ENCODE measurements at regions not wholly inside any gene's neighbourhood (a gene's known extent, or its start where the extent isn't known, plus 50 kb on each side); places are given as distances from the start of the nearest gene placed in this dataset.

- DNase-seq (ENCODE audit: low spot score in 2 of 2) = no peak
These were observed 128.3 kb upstream of the PDE10A start for GRCh38 chr6:165791306-165791705.

GRCh38 chr6:165782812-165783211, 119.8 kb upstream of the PDE10A start:
- DNase-seq (ENCODE audit: low spot score in 2 of 2) = no peak
- Histone ChIP-seq H3K36me3 (no peaks in the 10 kb centered on the region), H3K27ac (no peak overlapping the region), H3K4me3 (no peak overlapping the region), H3K9me3 (no peaks in the 10 kb centered on the region), H3K4me1 (no peaks in the 10 kb centered on the region), H3K27me3 (no peaks in the 10 kb centered on the region)
- TF ChIP-seq, protein P1, sequence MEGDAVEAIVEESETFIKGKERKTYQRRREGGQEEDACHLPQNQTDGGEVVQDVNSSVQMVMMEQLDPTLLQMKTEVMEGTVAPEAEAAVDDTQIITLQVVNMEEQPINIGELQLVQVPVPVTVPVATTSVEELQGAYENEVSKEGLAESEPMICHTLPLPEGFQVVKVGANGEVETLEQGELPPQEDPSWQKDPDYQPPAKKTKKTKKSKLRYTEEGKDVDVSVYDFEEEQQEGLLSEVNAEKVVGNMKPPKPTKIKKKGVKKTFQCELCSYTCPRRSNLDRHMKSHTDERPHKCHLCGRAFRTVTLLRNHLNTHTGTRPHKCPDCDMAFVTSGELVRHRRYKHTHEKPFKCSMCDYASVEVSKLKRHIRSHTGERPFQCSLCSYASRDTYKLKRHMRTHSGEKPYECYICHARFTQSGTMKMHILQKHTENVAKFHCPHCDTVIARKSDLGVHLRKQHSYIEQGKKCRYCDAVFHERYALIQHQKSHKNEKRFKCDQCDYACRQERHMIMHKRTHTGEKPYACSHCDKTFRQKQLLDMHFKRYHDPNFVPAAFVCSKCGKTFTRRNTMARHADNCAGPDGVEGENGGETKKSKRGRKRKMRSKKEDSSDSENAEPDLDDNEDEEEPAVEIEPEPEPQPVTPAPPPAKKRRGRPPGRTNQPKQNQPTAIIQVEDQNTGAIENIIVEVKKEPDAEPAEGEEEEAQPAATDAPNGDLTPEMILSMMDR (IDR thresholded peaks at IDR 0.05) = no peak
- intact Hi-C loops (cut with DNase I) = no loop called here

More at GRCh38 chr6:165791306-165791705, 128.3 kb upstream of the PDE10A start:
- Histone ChIP-seq H3K4me1 (no peaks in the 10 kb centered on the region), H3K9me3 (no peaks in the 10 kb centered on the region), H3K27ac (no peak overlapping the region), H3K27me3 (no peaks in the 10 kb centered on the region), H3K36me3 (no peaks in the 10 kb centered on the region), H3K4me3 (no peak overlapping the region)
- TF ChIP-seq, protein P1 (IDR thresholded peaks at IDR 0.05) = no peak
- intact Hi-C loops (cut with DNase I) = no loop called here

DNA sequence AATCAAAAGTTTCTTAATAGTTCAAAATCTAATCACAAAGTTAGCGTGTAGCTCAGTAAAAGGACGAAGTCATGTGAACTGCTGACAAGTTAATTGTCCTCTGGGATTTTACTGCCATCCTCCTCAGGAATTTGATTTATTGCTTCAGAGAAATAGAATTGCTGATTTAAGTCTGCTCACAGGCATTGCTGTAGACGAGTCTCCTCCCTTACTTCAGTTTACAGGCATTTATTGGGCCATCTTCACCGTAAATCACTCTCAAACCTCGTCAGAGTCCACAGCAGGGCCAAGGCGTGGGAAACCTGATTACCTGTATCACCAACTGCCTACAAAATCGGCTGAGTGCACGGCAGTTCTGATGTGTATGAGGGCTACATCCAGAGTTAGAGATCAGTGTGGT, 119.1 kb upstream of the PDE10A start:
- intact Hi-C loops (cut with DNase I) = no loop called here
- Histone ChIP-seq H3K4me1 (no peaks in the 10 kb centered on the region), H3K9me3 (no peaks in the 10 kb centered on the region), H3K27ac (no peak overlapping the region), H3K27me3 (no peaks in the 10 kb centered on the region), H3K36me3 (no peaks in the 10 kb centered on the region), H3K4me3 (no peak overlapping the region)
- no peak for DNase-seq (ENCODE audit: low spot score in 2 of 2)
- TF ChIP-seq, protein P1 (IDR thresholded peaks at IDR 0.05) = no peak

DNA sequence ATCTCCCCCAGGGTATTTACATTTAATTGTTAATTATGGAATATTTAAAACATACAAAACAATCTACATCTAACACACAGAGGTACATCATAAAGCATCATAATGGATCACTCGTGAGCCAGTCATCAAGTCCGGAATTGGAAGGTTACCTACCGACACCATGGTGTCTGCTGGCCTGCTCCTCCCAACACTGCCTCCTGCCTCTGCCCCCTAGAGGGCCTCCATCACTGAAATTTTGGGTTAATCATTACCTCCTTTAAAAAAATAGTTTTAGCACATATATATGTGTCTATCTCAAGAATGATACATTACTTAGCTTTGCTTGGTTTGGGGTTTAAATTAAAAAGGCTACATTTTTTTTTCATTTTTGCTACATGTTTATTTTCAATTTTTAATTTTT, 114.6 kb upstream of the PDE10A start:
- TF ChIP-seq, protein P1 (IDR thresholded peaks at IDR 0.05) = no peak

GRCh38 chr6:165776691-165777090, 113.7 kb upstream of the PDE10A start:
- intact Hi-C loops (cut with DNase I) = no loop called here
- Histone ChIP-seq H3K27me3 (no peaks in the 10 kb centered on the region), H3K27ac (no peak overlapping the region), H3K9me3 (no peaks in the 10 kb centered on the region), H3K36me3 (no peaks in the 10 kb centered on the region), H3K4me3 (no peak overlapping the region), H3K4me1 (no peaks in the 10 kb centered on the region)
- DNase-seq (ENCODE audit: low spot score in 2 of 2) = no peak
- TF ChIP-seq, protein P1 (IDR thresholded peaks at IDR 0.05) = no peak

More for the DNA sequence above, 114.6 kb upstream of the PDE10A start:
- Histone ChIP-seq H3K27ac (no peak overlapping the region), H3K4me3 (no peak overlapping the region), H3K27me3 (no peaks in the 10 kb centered on the region), H3K4me1 (no peaks in the 10 kb centered on the region), H3K36me3 (no peaks in the 10 kb centered on the region), H3K9me3 (no peaks in the 10 kb centered on the region)
- intact Hi-C loops (cut with DNase I) = no loop called here
- no peak for DNase-seq (ENCODE audit: low spot score in 2 of 2)

GRCh38 chr6:165775721-165776120, 112.7 kb upstream of the PDE10A start:
- DNase-seq (ENCODE audit: low spot score in 2 of 2) = no peak
- H3K4me3 ChIP-seq = no peak overlapping the region
- intact Hi-C loops (cut with DNase I) = no loop called here
- no peaks in the 10 kb centered on the region for H3K36me3 ChIP-seq
- H3K4me1 ChIP-seq = no peaks in the 10 kb centered on the region
- no peaks in the 10 kb centered on the region for H3K9me3 ChIP-seq
- no peaks in the 10 kb centered on the region for H3K27me3 ChIP-seq
- no peak overlapping the region for H3K27ac ChIP-seq
- TF ChIP-seq, protein P1 (IDR thresholded peaks at IDR 0.05) = no peak

All from ascending aorta (tissue), 2 donors.